Esophagus squamous epithelium (tissue), 4 donors: ENCODE measurements at regions not wholly inside any gene's neighbourhood (a gene's known extent, or its start where the extent isn't known, plus 50 kb on each side); places are given as distances from the start of the nearest gene placed in this dataset.

Experiments
- CTCF ChIP-seq, 6 experiments: fragments of 450-650 bp in 4 of 6; fragments of 200-600 bp in 2 of 6; sonication (generic) in 2 of 6; IDR thresholded peaks; one replicate each; pipeline ENCODE4 v1.5.1; 2016 to 2019; ENCODE audit warnings: antibody characterized with exemption in 6 of 6, mild to moderate bottlenecking in 4 of 6, moderate library complexity in 4 of 6
- POLR2A ChIP-seq, 4 donors: fragments of 450-650 bp; IDR thresholded peaks; one replicate each; pipeline ENCODE4 v1.6.1; 2017; ENCODE audit warnings: antibody characterized with exemption in 4 of 4, mild to moderate bottlenecking in 4 of 4, moderate library complexity in 3 of 4

GRCh38 chr4:36835246-36835645 lies 409.3 kb upstream of the NWD2 start:
- TF ChIP-seq CTCF (IDR thresholded peaks at IDR 0.05) (no peak), POLR2A (IDR thresholded peaks at IDR 0.05) (no peak)
